Upper lobe of left lung (tissue), 6 donors: ENCODE measurements at regions not wholly inside any gene's neighbourhood (a gene's known extent, or its start where the extent isn't known, plus 50 kb on each side); places are given as distances from the start of the nearest gene placed in this dataset.

ENCODE experiments used
- ATAC-seq, 2 donors: fragments of 200-7000 bp; cut with Tn5 transposase; one replicate each; pipeline ENCODE4 v1.9.1; 2022; ENCODE audit warnings: mild to moderate bottlenecking in 2 of 2, moderate library complexity in 2 of 2; ENCODE audit not compliant: low FRiP score in 2 of 2
- DNase-seq, 2 donors: peaks; one replicate each; pipeline ENCODE4 v3.0.0-alpha.2; 2019 to 2020
- H3K27ac ChIP-seq, 4 donors: fragments of 200-600 bp; sonication (generic); one replicate each; pipeline ENCODE4 v1.5.1; 2016 to 2019
- H3K27me3 ChIP-seq, 4 donors: fragments of 200-600 bp; sonication (generic); one replicate each; pipeline ENCODE4 v1.5.1; 2017 to 2019
- H3K36me3 ChIP-seq, 4 donors: fragments of 200-600 bp; sonication (generic); one replicate each; pipeline ENCODE4 v1.5.1; 2016 to 2019
- H3K4me1 ChIP-seq, 4 donors: fragments of 200-600 bp; sonication (generic); one replicate each; pipeline ENCODE4 v1.5.1; 2018 to 2019
- H3K4me3 ChIP-seq, 4 donors: fragments of 200-600 bp; sonication (generic); one replicate each; pipeline ENCODE4 v1.5.1; 2017 to 2019; ENCODE audit warnings: mild to moderate bottlenecking in 2 of 4, moderate library complexity in 1 of 4
- H3K9me3 ChIP-seq, 4 donors: fragments of 200-600 bp; sonication (generic); one replicate each; pipeline ENCODE4 v1.5.1; 2018 to 2019
- EP300 ChIP-seq, 4 donors: sonication (generic); formaldehyde crosslinking; IDR thresholded peaks; one replicate each; pipeline ENCODE4 v1.5.1; 2017; ENCODE audit warnings: antibody characterized with exemption in 4 of 4, control low read depth in 2 of 4
- POLR2A ChIP-seq, 4 donors: fragments of 450-650 bp; IDR thresholded peaks; one replicate each; pipeline ENCODE4 v1.5.1; 2016 to 2017; ENCODE audit warnings: antibody characterized with exemption in 4 of 4, mild to moderate bottlenecking in 2 of 4
- POLR2AphosphoS5 ChIP-seq, 2 donors: sonication (generic); formaldehyde crosslinking; IDR thresholded peaks; one replicate each; pipeline ENCODE4 v1.5.1; 2017; ENCODE audit warnings: antibody characterized with exemption in 2 of 2
- WGBS, 2 donors: methylation state at CpG; one replicate each; pipeline ENCODE4 v1.1.5; 2017 to 2018; 5-methylcytosine and 5-hydroxymethylcytosine counted together
- TF ChIP-seq, protein P1 (sequence below), 6 experiments: fragments of 450-650 bp in 4 of 6; fragments of 200-600 bp in 2 of 6; sonication (generic) in 2 of 6; IDR thresholded peaks; one replicate each; pipeline ENCODE4 v1.5.1; 2016 to 2019; ENCODE audit warnings: antibody characterized with exemption in 6 of 6
- donor health status: DM: no; HTN: no; CAD: no; lungs with moderate emphysema.
- donor health status: DM: no; HTN: yes; CAD: no; lungs with severe emphysema.

- H3K27ac ChIP-seq: no peak overlapping the region
- H3K36me3 ChIP-seq: no peaks in the 10 kb centered on the region
- H3K4me1 ChIP-seq: peaks cover 0 to 3% (median 0%) of the 10 kb centered on the region in 4 donors
- DNase-seq (no peak), ATAC-seq (no peak)
- H3K9me3 ChIP-seq: no peaks in the 10 kb centered on the region
- H3K27me3 ChIP-seq: no peaks in the 10 kb centered on the region
- TF ChIP-seq EP300 (IDR thresholded peaks at IDR 0.05): no peak
- TF ChIP-seq, protein P1, sequence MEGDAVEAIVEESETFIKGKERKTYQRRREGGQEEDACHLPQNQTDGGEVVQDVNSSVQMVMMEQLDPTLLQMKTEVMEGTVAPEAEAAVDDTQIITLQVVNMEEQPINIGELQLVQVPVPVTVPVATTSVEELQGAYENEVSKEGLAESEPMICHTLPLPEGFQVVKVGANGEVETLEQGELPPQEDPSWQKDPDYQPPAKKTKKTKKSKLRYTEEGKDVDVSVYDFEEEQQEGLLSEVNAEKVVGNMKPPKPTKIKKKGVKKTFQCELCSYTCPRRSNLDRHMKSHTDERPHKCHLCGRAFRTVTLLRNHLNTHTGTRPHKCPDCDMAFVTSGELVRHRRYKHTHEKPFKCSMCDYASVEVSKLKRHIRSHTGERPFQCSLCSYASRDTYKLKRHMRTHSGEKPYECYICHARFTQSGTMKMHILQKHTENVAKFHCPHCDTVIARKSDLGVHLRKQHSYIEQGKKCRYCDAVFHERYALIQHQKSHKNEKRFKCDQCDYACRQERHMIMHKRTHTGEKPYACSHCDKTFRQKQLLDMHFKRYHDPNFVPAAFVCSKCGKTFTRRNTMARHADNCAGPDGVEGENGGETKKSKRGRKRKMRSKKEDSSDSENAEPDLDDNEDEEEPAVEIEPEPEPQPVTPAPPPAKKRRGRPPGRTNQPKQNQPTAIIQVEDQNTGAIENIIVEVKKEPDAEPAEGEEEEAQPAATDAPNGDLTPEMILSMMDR (IDR thresholded peaks at IDR 0.05): no peak
- TF ChIP-seq POLR2A (IDR thresholded peaks at IDR 0.05): no peak
- TF ChIP-seq POLR2AphosphoS5 (IDR thresholded peaks at IDR 0.05): no peak
- H3K4me3 ChIP-seq: no peak overlapping the region
- WGBS, 2 donors: 89 to 91% methylated on average over 6 of the region's 6 CpGs
Observed at GRCh38 chr11:109870297-109870696, 222.9 kb upstream of the ZC3H12C start.

DNA sequence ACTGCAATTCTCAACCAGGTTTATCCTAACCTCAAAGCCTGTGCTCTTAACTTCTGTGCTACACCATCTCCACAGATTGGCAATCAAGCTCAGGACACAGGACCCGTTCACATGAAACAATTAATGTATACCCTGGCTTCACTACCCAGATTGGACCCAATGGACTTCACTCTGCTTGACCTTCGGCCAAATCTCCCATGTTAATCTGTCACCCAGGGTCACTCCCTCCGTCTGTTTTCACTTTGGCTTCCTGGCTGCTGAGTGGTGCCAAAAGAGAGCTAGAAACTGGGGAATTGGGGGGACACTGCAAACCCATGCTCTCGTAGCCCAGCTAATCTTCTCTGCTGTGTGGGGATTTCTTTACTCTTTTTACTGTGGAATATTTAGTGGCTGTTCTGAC lies 216.1 kb upstream of the ZC3H12C start:
- Histone ChIP-seq H3K9me3 (no peaks in the 10 kb centered on the region), H3K4me3 (no peak overlapping the region), H3K36me3 (no peaks in the 10 kb centered on the region), H3K27ac (no peak overlapping the region), H3K27me3 (no peaks in the 10 kb centered on the region), H3K4me1 (no peaks in the 10 kb centered on the region)
- WGBS, 2 donors: 44 to 60% methylated on average over 4 of the region's 4 CpGs
- no peak for ATAC-seq
- DNase-seq: no peak
- TF ChIP-seq POLR2A (IDR thresholded peaks at IDR 0.05): no peak
- TF ChIP-seq, protein P1 (IDR thresholded peaks at IDR 0.05): no peak
- no peak for TF ChIP-seq EP300 (IDR thresholded peaks at IDR 0.05)
- no peak for TF ChIP-seq POLR2AphosphoS5 (IDR thresholded peaks at IDR 0.05)

DNA sequence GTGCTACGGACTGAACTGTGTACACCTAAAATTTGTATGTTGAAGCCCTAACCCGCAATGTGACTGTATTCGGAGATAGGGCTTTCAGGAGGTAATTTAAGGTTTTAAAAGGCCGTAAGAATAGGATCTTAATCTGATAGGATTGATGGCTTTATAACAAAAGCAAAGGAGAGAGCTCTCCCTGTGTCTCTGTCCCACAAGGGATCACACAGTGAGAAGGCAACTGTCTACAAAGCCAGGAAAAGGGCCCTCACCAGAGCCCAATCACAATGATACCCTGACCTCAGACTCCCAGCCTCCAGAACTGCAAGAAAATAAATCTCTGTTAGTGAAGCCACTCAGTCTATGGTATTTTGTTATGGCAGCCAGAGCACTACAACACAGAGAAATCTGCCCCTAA lies 208.7 kb upstream of the ZC3H12C start:
- no peaks in the 10 kb centered on the region for H3K36me3 ChIP-seq
- no peak overlapping the region for H3K27ac ChIP-seq
- TF ChIP-seq EP300 (IDR thresholded peaks at IDR 0.05): no peak
- no peak for TF ChIP-seq POLR2AphosphoS5 (IDR thresholded peaks at IDR 0.05)
- TF ChIP-seq, protein P1 (IDR thresholded peaks at IDR 0.05): no peak
- no peak for TF ChIP-seq POLR2A (IDR thresholded peaks at IDR 0.05)
- no peaks in the 10 kb centered on the region for H3K27me3 ChIP-seq
- WGBS, 2 donors: 76 to 77% methylated on average over 4 of the region's 4 CpGs
- H3K4me1 ChIP-seq: no peaks in the 10 kb centered on the region
- H3K9me3 ChIP-seq: no peaks in the 10 kb centered on the region
- no peak overlapping the region for H3K4me3 ChIP-seq
- ATAC-seq: no peak
- no peak for DNase-seq

DNA sequence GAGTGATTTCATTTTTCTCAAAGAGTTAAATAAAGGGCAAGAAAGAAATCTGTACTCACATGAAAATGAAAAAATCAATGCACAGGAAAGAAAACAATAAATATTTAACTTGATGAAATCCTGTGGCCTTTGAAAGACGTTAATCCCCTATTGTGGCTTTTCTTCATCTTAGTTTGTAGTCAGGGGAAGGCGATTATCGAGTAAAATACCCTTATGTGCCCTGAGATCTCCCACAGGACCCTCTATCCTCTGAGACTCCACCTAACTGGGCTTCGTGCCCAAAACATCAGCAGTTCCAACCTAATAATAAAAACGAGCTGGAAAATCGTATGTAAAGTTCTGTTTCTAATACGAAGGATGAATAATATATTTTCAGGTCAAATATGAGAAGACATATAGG lies 208.2 kb upstream of the ZC3H12C start:
- H3K27me3 ChIP-seq: no peaks in the 10 kb centered on the region
- no peak overlapping the region for H3K27ac ChIP-seq
- WGBS, 2 donors: 59 to 66% methylated on average over 7 of the region's 7 CpGs
- no peaks in the 10 kb centered on the region for H3K9me3 ChIP-seq
- TF ChIP-seq, protein P1 (IDR thresholded peaks at IDR 0.05): no peak
- TF ChIP-seq POLR2AphosphoS5 (IDR thresholded peaks at IDR 0.05): no peak
- TF ChIP-seq POLR2A (IDR thresholded peaks at IDR 0.05): no peak
- TF ChIP-seq EP300 (IDR thresholded peaks at IDR 0.05): no peak
- H3K4me3 ChIP-seq: no peak overlapping the region
- no peak for ATAC-seq
- H3K36me3 ChIP-seq: no peaks in the 10 kb centered on the region
- H3K4me1 ChIP-seq: no peaks in the 10 kb centered on the region
- no peak for DNase-seq

DNA sequence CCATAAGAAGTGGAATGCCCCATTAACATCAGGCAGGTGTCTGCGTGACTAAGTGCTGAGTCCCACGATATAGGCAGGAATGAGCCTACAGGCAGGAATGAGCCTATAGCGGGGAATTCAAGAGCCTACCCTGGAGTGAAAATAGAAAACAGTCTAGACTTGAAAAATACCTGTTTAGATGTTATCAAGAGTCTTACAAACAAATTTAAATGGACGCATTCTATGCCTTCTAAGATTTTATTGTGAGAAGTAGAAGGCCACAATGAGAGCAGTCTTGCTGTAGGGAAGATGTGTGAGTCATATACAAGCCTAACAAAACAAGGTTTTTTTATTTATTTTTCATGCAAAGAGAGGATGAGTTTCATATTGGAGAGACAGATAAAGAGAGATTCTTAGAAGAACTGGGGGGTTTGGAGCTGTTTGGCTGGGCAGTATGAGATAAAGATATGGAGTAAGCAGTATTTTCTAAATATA lies 200.8 kb upstream of the ZC3H12C start:
- no peak overlapping the region for H3K27ac ChIP-seq

More for the DNA sequence above, 200.8 kb upstream of the ZC3H12C start:
- Histone ChIP-seq H3K4me1 (no peaks in the 10 kb centered on the region), H3K9me3 (peaks cover 0 to 1% (median 0%) of the 10 kb centered on the region in 4 donors), H3K4me3 (no peak overlapping the region), H3K27me3 (no peaks in the 10 kb centered on the region), H3K36me3 (no peaks in the 10 kb centered on the region)
- DNase-seq: no peak
- ATAC-seq: no peak
- TF ChIP-seq, protein P1 (IDR thresholded peaks at IDR 0.05): no peak
- TF ChIP-seq POLR2AphosphoS5 (IDR thresholded peaks at IDR 0.05) (no peak), POLR2A (IDR thresholded peaks at IDR 0.05) (no peak), EP300 (IDR thresholded peaks at IDR 0.05) (no peak)
- WGBS, 2 donors: 87 to 91% methylated on average over 4 of the region's 4 CpGs
